ENCODE measurements at regions not wholly inside any gene's neighbourhood (a gene's known extent, or its start where the extent isn't known, plus 50 kb on each side); places are given as distances from the start of the nearest gene placed in this dataset.

DNA sequence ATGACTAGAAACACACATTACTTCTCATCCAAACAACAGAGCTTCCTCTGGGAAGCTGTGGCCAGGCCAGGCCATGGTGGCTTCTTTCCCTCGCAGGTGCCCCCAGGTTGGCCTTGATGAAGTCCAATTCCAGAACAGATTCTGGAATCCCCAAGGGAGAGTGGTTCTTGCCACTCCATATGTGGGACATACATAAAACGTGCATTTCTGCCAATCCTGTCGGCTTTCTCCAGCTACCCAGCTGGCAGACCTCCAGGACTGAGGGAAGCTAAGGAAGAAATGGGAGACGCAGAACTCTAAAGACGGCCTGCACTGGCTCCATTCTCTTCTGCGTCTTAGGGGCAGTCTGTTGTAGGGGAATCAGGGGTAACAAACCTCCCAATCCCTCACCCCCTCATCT, 219.2 kb upstream of the CDH5 start:
- WGBS, 2 donors = 81 to 83% methylated on average over 6 of the region's 6 CpGs
- intact Hi-C loops (cut with DNase I) = no loop called here

DNA sequence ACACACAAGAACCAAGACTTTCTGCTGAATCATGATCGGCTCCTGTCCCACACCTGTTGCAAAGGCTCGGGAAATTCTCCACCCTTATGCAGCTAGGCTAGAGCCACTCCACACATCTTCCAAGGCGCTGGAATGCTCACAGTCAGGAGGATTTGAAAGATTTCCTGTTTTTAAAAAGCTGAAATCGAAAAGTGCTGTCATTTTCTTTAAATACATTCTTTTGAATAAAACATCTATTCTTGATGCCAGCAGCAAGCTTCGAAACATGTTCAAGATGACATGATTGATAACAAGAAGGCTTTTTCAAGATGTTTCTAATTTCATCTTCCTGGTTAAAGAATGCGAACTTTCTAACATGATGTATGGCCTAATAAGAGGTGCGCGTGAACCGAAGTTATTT, 219.7 kb upstream of the CDH5 start:
- Histone ChIP-seq H3K36me3 (ENCODE audit: control insufficient read depth in 1 of 2, insufficient read depth in 2 of 2, low read length in 1 of 2) (no peaks in the 10 kb centered on the region), H3K27me3 (ENCODE audit: control insufficient read depth in 1 of 2, insufficient read depth in 2 of 2, low read length in 1 of 2) (no peaks in the 10 kb centered on the region), H3K4me3 (ENCODE audit: low read length in 2 of 2) (no peak overlapping the region), H3K9me3 (ENCODE audit: control insufficient read depth, low read length) (no peaks in the 10 kb centered on the region), H3K27ac (ENCODE audit: low read depth in 1 of 2, low read length in 2 of 2) (no peak overlapping the region), H3K4me1 (ENCODE audit: control insufficient read depth in 1 of 2, insufficient read depth in 2 of 2, low read length in 2 of 2) (no peaks in the 10 kb centered on the region)
- intact Hi-C loops (cut with DNase I) = no loop called here
- ATAC-seq (ENCODE audit: low FRiP score) (no peak), DNase-seq (no peak)
- WGBS, 2 donors = 88 to 89% methylated on average over 9 of the region's 9 CpGs

More for the DNA sequence above, 219.2 kb upstream of the CDH5 start:
- ATAC-seq (ENCODE audit: low FRiP score) (no peak), DNase-seq (no peak)
- H3K4me3 ChIP-seq (ENCODE audit: low read length in 2 of 2) = no peak overlapping the region
- H3K27me3 ChIP-seq (ENCODE audit: control insufficient read depth in 1 of 2, insufficient read depth in 2 of 2, low read length in 1 of 2) = no peaks in the 10 kb centered on the region
- no peaks in the 10 kb centered on the region for H3K9me3 ChIP-seq (ENCODE audit: control insufficient read depth, low read length)
- H3K4me1 ChIP-seq (ENCODE audit: control insufficient read depth in 1 of 2, insufficient read depth in 2 of 2, low read length in 2 of 2) = no peaks in the 10 kb centered on the region
- no peaks in the 10 kb centered on the region for H3K36me3 ChIP-seq (ENCODE audit: control insufficient read depth in 1 of 2, insufficient read depth in 2 of 2, low read length in 1 of 2)
- no peak overlapping the region for H3K27ac ChIP-seq (ENCODE audit: low read depth in 1 of 2, low read length in 2 of 2)

DNA sequence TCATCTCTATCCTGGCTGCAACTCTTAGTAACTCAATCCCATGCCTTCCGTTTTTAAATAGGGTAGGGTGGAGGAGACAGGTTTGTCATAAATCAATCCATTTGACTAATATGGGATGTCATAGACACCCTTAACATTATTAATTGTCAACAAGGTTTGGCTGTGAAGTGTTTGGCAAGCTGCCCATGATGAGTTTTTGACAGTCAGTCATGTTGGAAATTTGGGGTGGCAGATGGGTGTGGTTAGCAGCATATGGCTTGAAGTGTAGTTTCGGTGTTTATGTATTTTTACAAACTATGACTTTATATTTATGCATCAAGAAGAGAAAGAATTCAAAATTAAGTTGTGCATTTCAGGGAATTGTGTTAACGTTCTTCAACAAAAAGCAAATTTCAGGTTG, 221.8 kb upstream of the CDH5 start:
- H3K9me3 ChIP-seq (ENCODE audit: control insufficient read depth, low read length) = no peaks in the 10 kb centered on the region
- no peaks in the 10 kb centered on the region for H3K27me3 ChIP-seq (ENCODE audit: control insufficient read depth in 1 of 2, insufficient read depth in 2 of 2, low read length in 1 of 2)
- 96% methylated on average over 3 of the region's 3 CpGs for WGBS, 2 donors
- H3K27ac ChIP-seq (ENCODE audit: low read depth in 1 of 2, low read length in 2 of 2) = no peak overlapping the region
- ATAC-seq (ENCODE audit: low FRiP score) (no peak), DNase-seq (no peak)
- intact Hi-C loops (cut with DNase I) = no loop called here
- no peak overlapping the region for H3K4me3 ChIP-seq (ENCODE audit: low read length in 2 of 2)
- H3K36me3 ChIP-seq (ENCODE audit: control insufficient read depth in 1 of 2, insufficient read depth in 2 of 2, low read length in 1 of 2) = no peaks in the 10 kb centered on the region
- H3K4me1 ChIP-seq (ENCODE audit: control insufficient read depth in 1 of 2, insufficient read depth in 2 of 2, low read length in 2 of 2) = no peaks in the 10 kb centered on the region

DNA sequence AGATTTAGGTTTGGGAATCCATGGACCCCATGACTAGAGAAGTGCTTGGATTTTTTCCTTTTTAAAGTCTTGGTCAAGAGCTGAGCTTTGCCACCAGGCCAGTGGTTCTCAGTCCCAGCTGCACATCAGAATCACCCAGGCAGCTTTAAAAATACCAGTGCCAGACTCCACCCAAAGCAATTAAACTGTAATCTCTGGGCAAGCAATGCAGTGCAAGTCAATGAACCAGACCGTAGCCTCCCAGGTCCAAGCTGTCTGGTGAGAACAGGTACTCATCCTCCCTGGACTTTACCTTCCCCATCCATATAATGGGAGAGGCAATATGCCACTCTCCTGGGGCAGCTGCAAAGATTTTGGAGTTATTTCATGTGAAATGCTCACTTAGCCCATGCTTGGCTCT, 223.1 kb upstream of the CDH5 start:
- no peak overlapping the region for H3K27ac ChIP-seq (ENCODE audit: low read depth in 1 of 2, low read length in 2 of 2)
- no peaks in the 10 kb centered on the region for H3K27me3 ChIP-seq (ENCODE audit: control insufficient read depth in 1 of 2, insufficient read depth in 2 of 2, low read length in 1 of 2)
- H3K9me3 ChIP-seq (ENCODE audit: control insufficient read depth, low read length) = no peaks in the 10 kb centered on the region
- 88 to 95% methylated on average over 1 of the region's 1 CpG for WGBS, 2 donors
- H3K36me3 ChIP-seq (ENCODE audit: control insufficient read depth in 1 of 2, insufficient read depth in 2 of 2, low read length in 1 of 2) = no peaks in the 10 kb centered on the region
- intact Hi-C loops (cut with DNase I) = no loop called here
- ATAC-seq (ENCODE audit: low FRiP score) = no peak
- no peaks in the 10 kb centered on the region for H3K4me1 ChIP-seq (ENCODE audit: control insufficient read depth in 1 of 2, insufficient read depth in 2 of 2, low read length in 2 of 2)
- no peak overlapping the region for H3K4me3 ChIP-seq (ENCODE audit: low read length in 2 of 2)
- no peak for DNase-seq

DNA sequence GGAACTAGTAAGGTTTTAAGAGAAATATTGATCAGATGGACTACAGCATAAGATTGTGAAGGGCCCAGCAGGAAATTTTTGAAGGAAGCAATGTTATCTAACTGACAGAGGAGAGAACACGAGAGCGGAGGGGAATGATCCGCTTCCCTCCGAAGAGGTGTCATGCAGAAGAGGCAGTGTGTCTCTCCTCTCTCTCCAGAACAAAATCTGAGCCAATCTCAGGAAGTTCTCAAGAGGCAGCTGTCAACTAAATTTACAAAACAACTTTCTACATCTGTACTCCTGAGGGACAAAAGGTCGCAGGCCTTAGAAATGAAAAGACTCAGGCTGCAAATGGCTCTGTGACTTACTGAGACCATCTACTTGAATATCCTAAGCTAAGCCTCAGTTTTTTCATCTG, 224.6 kb upstream of the CDH5 start:
- Histone ChIP-seq H3K4me1 (ENCODE audit: control insufficient read depth in 1 of 2, insufficient read depth in 2 of 2, low read length in 2 of 2) (no peaks in the 10 kb centered on the region), H3K27ac (ENCODE audit: low read depth in 1 of 2, low read length in 2 of 2) (no peak overlapping the region), H3K27me3 (ENCODE audit: control insufficient read depth in 1 of 2, insufficient read depth in 2 of 2, low read length in 1 of 2) (no peaks in the 10 kb centered on the region), H3K4me3 (ENCODE audit: low read length in 2 of 2) (no peak overlapping the region), H3K36me3 (ENCODE audit: control insufficient read depth in 1 of 2, insufficient read depth in 2 of 2, low read length in 1 of 2) (no peaks in the 10 kb centered on the region), H3K9me3 (ENCODE audit: control insufficient read depth, low read length) (no peaks in the 10 kb centered on the region)
- DNase-seq (no peak), ATAC-seq (ENCODE audit: low FRiP score) (no peak)
- intact Hi-C loops (cut with DNase I) = no loop called here
- 96 to 99% methylated on average over 5 of the region's 5 CpGs for WGBS, 2 donors

DNA sequence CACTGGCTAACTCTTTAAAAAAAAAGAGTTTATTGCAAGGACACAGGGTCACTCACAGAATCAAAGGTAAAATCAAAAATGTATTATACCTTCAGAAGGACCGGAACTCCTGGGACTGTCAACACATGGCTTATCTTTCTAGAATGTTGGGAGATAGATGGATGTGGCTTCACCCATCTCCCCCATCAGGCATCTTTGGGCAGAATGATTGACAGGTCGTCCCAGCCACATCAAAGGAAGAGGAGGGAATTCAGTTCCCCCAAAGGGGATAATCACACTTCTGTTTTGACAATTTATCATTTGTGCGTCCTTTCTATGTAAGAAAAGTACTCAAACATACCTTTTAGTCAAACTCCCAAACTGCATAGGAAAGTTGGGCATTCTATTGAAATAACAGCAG, 228.6 kb upstream of the CDH5 start:
- Histone ChIP-seq H3K9me3 (ENCODE audit: control insufficient read depth, low read length) (no peaks in the 10 kb centered on the region), H3K36me3 (ENCODE audit: control insufficient read depth in 1 of 2, insufficient read depth in 2 of 2, low read length in 1 of 2) (no peaks in the 10 kb centered on the region), H3K4me1 (ENCODE audit: control insufficient read depth in 1 of 2, insufficient read depth in 2 of 2, low read length in 2 of 2) (no peaks in the 10 kb centered on the region), H3K27ac (ENCODE audit: low read depth in 1 of 2, low read length in 2 of 2) (no peak overlapping the region), H3K27me3 (ENCODE audit: control insufficient read depth in 1 of 2, insufficient read depth in 2 of 2, low read length in 1 of 2) (no peaks in the 10 kb centered on the region), H3K4me3 (ENCODE audit: low read length in 2 of 2) (no peak overlapping the region)
- ATAC-seq (ENCODE audit: low FRiP score) = no peak
- intact Hi-C loops (cut with DNase I) = no loop called here
- WGBS, 2 donors = 88 to 90% methylated on average over 3 of the region's 3 CpGs
- no peak for DNase-seq

DNA sequence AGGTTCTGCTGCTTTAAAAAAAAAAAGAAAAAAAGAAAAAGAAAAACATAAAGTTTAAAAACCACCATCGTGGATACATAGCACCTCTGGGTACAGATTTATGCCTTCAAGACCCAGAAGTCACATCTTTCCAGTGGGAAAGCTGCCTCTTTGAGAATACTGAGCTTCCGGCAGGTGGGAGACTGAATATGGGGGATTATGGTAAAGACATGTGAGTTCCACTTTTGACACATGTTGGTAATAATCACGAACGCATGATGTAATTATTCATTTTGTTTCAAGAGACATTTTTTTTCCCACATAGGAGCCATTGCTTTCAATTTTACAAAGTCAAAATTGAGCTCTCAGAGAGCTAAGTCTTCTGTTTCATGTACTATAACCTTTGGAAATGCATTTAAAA, 229.7 kb upstream of the CDH5 start:
- ATAC-seq (ENCODE audit: low FRiP score) (no peak), DNase-seq (no peak)
- Histone ChIP-seq H3K9me3 (ENCODE audit: control insufficient read depth, low read length) (no peaks in the 10 kb centered on the region), H3K4me1 (ENCODE audit: control insufficient read depth in 1 of 2, insufficient read depth in 2 of 2, low read length in 2 of 2) (no peaks in the 10 kb centered on the region), H3K36me3 (ENCODE audit: control insufficient read depth in 1 of 2, insufficient read depth in 2 of 2, low read length in 1 of 2) (no peaks in the 10 kb centered on the region), H3K27me3 (ENCODE audit: control insufficient read depth in 1 of 2, insufficient read depth in 2 of 2, low read length in 1 of 2) (no peaks in the 10 kb centered on the region), H3K27ac (ENCODE audit: low read depth in 1 of 2, low read length in 2 of 2) (no peak overlapping the region), H3K4me3 (ENCODE audit: low read length in 2 of 2) (no peak overlapping the region)
- intact Hi-C loops (cut with DNase I) = no loop called here
- 52 to 59% methylated on average over 4 of the region's 4 CpGs for WGBS, 2 donors

DNA sequence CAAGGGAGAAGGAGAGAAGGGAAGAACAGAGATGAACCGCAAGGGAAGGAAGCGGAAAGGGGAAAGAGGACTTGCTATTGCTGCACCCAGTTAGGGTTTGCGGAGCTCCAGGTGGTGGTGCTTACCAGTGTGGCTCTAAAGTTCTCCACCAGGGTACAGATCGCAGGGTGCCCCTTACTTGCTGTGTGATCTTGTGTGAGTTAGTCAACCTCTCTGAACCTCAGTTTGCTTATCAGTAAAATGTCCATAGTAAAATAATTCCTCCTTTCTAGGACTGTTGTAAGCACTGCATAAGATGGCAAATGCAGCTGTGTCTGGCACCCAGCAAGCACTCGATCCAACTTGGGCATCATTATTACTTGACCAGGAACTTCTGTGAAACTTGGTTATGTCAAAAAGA, 230.7 kb upstream of the CDH5 start:
- H3K27ac ChIP-seq (ENCODE audit: low read depth in 1 of 2, low read length in 2 of 2) = no peak overlapping the region
- DNase-seq (no peak), ATAC-seq (ENCODE audit: low FRiP score) (no peak)
- no peaks in the 10 kb centered on the region for H3K36me3 ChIP-seq (ENCODE audit: control insufficient read depth in 1 of 2, insufficient read depth in 2 of 2, low read length in 1 of 2)
- no peaks in the 10 kb centered on the region for H3K4me1 ChIP-seq (ENCODE audit: control insufficient read depth in 1 of 2, insufficient read depth in 2 of 2, low read length in 2 of 2)
- no peaks in the 10 kb centered on the region for H3K9me3 ChIP-seq (ENCODE audit: control insufficient read depth, low read length)
- H3K27me3 ChIP-seq (ENCODE audit: control insufficient read depth in 1 of 2, insufficient read depth in 2 of 2, low read length in 1 of 2) = no peaks in the 10 kb centered on the region
- 93 to 95% methylated on average over 5 of the region's 5 CpGs for WGBS, 2 donors
- intact Hi-C loops (cut with DNase I) = no loop called here
- no peak overlapping the region for H3K4me3 ChIP-seq (ENCODE audit: low read length in 2 of 2)

DNA sequence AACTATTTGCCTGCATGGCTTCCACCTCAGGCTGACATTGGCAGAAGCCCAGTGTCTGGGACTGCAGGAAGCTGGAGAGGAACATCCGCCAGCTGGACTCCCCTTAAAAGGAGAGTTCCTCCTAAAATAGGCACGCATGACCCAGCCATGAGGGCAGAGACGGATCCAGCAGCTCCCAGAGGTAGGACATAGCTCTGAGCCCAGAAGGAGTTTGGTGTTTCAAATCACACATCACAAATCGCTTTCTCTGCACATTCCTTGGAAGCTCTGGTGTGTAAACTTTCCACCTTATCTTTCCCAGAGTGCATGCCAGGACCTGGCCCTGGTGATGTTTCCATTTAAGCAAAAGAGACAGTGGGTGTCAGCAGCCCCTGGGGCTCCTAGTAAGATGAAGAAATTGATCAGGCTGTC, 231.1 kb upstream of the CDH5 start:
- H3K9me3 ChIP-seq (ENCODE audit: control insufficient read depth, low read length) = no peaks in the 10 kb centered on the region
- intact Hi-C loops (cut with DNase I) = no loop called here
- WGBS, 2 donors = 1 to 3% methylated on average over 4 of the region's 4 CpGs
- ATAC-seq (ENCODE audit: low FRiP score) (peak; percentile 78), DNase-seq (peak; percentile 78 to 83)
- H3K36me3 ChIP-seq (ENCODE audit: control insufficient read depth in 1 of 2, insufficient read depth in 2 of 2, low read length in 1 of 2) = no peaks in the 10 kb centered on the region
- no peaks in the 10 kb centered on the region for H3K27me3 ChIP-seq (ENCODE audit: control insufficient read depth in 1 of 2, insufficient read depth in 2 of 2, low read length in 1 of 2)
- H3K27ac ChIP-seq (ENCODE audit: low read depth in 1 of 2, low read length in 2 of 2) = no peak overlapping the region
- H3K4me3 ChIP-seq (ENCODE audit: low read length in 2 of 2) = no peak overlapping the region
- H3K4me1 ChIP-seq (ENCODE audit: control insufficient read depth in 1 of 2, insufficient read depth in 2 of 2, low read length in 2 of 2) = no peaks in the 10 kb centered on the region
